ENCODE measurements at regions not wholly inside any gene's neighbourhood (a gene's known extent, or its start where the extent isn't known, plus 50 kb on each side); places are given as distances from the start of the nearest gene placed in this dataset.
A peak's percentile ranks its signal among the peaks of the same experiment; 100 is the strongest.

GRCh38 chr3:81363816-81364215 lies 397.6 kb downstream of the GBE1 start:
- H3K4me3 ChIP-seq, result no peak overlapping the region
- no peaks in the 10 kb centered on the region for H3K9me3 ChIP-seq
- TF ChIP-seq CTCF (IDR thresholded peaks at IDR 0.05) (no peak), POLR2A (IDR thresholded peaks at IDR 0.05) (no peak)
- H3K27me3 ChIP-seq, result no peaks in the 10 kb centered on the region
- H3K4me1 ChIP-seq, result no peaks in the 10 kb centered on the region
- no peak for DNase-seq
- no peak overlapping the region for H3K27ac ChIP-seq
- H3K36me3 ChIP-seq, result no peaks in the 10 kb centered on the region

- Histone ChIP-seq H3K27ac (no peak overlapping the region), H3K4me3 (no peak overlapping the region), H3K4me1 (no peaks in the 10 kb centered on the region), H3K27me3 (no peaks in the 10 kb centered on the region), H3K36me3 (no peaks in the 10 kb centered on the region), H3K9me3 (no peaks in the 10 kb centered on the region)
- DNase-seq, result no peak
- no peak for TF ChIP-seq CTCF (IDR thresholded peaks at IDR 0.05)
- TF ChIP-seq POLR2A (IDR thresholded peaks at IDR 0.05), result no peak
These were observed 407.3 kb downstream of the GBE1 start for GRCh38 chr3:81354119-81354518.

GRCh38 chr3:81352867-81353266 lies 408.6 kb downstream of the GBE1 start:
- no peak for DNase-seq
- Histone ChIP-seq H3K27ac (no peak overlapping the region), H3K4me3 (no peak overlapping the region), H3K36me3 (no peaks in the 10 kb centered on the region), H3K9me3 (no peaks in the 10 kb centered on the region), H3K4me1 (no peaks in the 10 kb centered on the region), H3K27me3 (no peaks in the 10 kb centered on the region)
- TF ChIP-seq POLR2A (IDR thresholded peaks at IDR 0.05), result no peak
- TF ChIP-seq CTCF (IDR thresholded peaks at IDR 0.05), result no peak

DNA sequence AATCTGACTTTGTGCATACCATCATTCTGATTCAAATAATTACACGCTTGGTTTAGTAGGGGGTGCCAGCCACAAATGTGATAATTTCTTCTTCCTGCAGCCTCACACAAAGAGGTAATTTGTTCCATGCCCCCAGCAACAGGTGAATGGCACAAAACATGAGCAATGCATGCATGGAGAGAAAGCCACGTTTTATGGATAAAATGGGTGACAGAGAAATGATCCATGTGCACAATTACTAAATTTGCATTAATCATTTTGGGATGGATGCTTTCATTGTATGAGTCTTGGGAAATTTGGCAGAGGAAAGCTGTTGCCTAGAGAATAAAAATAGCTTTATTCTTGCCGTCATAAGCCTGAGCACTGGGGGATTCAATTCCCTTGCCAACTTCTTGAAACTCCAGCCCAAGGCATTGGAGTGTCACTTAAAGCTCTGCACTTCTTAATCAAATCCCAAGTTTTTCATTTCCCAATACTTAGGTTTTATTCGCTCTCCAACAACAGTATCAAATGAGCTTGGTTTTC lies 411.6 kb downstream of the GBE1 start:
- no peaks in the 10 kb centered on the region for H3K9me3 ChIP-seq
- H3K36me3 ChIP-seq, result no peaks in the 10 kb centered on the region
- H3K4me1 ChIP-seq, result no peaks in the 10 kb centered on the region
- TF ChIP-seq POLR2A (IDR thresholded peaks at IDR 0.05), result no peak
- TF ChIP-seq CTCF (IDR thresholded peaks at IDR 0.05), result no peak
- no peak for DNase-seq
- no peaks in the 10 kb centered on the region for H3K27me3 ChIP-seq
- H3K27ac ChIP-seq, result no peak overlapping the region
- no peak overlapping the region for H3K4me3 ChIP-seq

DNA sequence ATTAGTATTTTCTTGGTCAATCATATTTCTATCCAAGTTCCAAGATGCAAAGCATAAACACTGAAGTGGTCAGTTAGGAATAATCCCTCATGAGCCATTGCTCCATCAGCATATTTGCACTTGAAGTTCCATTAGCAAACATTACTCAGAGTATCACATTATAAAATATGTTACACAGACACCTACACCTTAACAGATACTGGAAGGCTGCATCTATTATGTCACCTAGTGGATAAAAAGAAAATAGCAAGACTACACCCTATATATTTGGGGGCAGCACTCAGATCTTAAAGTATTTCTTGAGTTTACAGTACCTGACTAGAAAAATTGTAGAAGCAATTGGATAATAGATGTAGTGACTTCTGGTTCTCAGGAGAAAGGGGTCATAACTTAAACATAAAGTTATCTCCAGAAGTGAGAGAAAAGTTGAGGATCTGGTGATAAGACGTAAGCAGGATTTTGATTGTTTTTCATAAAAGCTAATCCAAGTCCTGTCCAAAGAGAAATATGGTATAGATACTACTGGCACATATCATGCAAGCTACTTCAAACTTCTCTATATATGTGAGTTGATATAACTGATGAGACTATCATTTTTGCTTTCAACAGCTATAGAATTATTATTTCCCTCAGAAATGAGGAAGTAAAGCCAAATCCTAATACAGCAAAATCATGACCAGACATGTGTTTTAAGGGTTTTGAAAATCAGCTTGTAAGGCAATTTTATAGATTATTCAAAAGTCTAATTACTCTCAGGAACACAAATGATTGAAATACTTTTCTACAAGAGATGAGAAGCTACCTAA lies 422.2 kb downstream of the GBE1 start:
- Histone ChIP-seq H3K4me3 (no peak overlapping the region), H3K36me3 (no peaks in the 10 kb centered on the region), H3K9me3 (no peaks in the 10 kb centered on the region), H3K27ac (no peak overlapping the region), H3K27me3 (no peaks in the 10 kb centered on the region), H3K4me1 (no peaks in the 10 kb centered on the region)
- no peak for DNase-seq
- TF ChIP-seq POLR2A (IDR thresholded peaks at IDR 0.05), result no peak
- TF ChIP-seq CTCF (IDR thresholded peaks at IDR 0.05), result peak in 4 of 6 experiments; percentile 29 to 77 (median 73)

All from Peyer's patch (tissue), 4 donors.